CD14-positive monocyte (primary cell): ENCODE measurements at regions not wholly inside any gene's neighbourhood (a gene's known extent, or its start where the extent isn't known, plus 50 kb on each side); places are given as distances from the start of the nearest gene placed in this dataset.
"Not testable (repeated sequence)": the region's sequence is repeated elsewhere in the genome, so short reads cannot be mapped to it uniquely, and the experiment has no call there.

Experiments used
- DNase-seq, 3 donors: peaks; one replicate each; pipeline ENCODE4 v3.0.0-alpha.2; 2011 to 2022
- H2AFZ ChIP-seq: 2 replicates; pipeline ENCODE4 v1.6.0; 2012; ENCODE audit warnings: mild to moderate bottlenecking, low read depth, low read length, inconsistent platforms; ENCODE audit not compliant: insufficient read depth, poor library complexity, severe bottlenecking
- H3K27ac ChIP-seq, 2 donors: 1 replicate in 1 of 2; 2 replicates in 1 of 2; pipeline ENCODE4 v1.5.1; 2012 to 2013; ENCODE audit warnings: low read length in 2 of 2, control low read depth in 1 of 2, inconsistent platforms in 1 of 2, low read depth in 1 of 2, mild to moderate bottlenecking in 1 of 2
- H3K27me3 ChIP-seq, 2 donors: one replicate each; pipeline versions ENCODE4 v1.6.0 to v1.6.1; 2011 to 2013; ENCODE audit warnings: low read length in 2 of 2; ENCODE audit not compliant: control insufficient read depth in 2 of 2, insufficient read depth in 2 of 2
- H3K36me3 ChIP-seq, 2 donors: replicated peaks in 1 of 2; 1 replicate in 1 of 2; 2 replicates in 1 of 2; pipeline versions ENCODE4 v1.5.1 to v1.6.1; 2012 to 2013; ENCODE audit warnings: low read length in 2 of 2, control low read depth in 1 of 2, inconsistent platforms in 1 of 2, mild to moderate bottlenecking in 1 of 2; ENCODE audit not compliant: insufficient read depth in 2 of 2, control insufficient read depth in 1 of 2
- H3K4me1 ChIP-seq, 2 donors: 1 replicate in 1 of 2; 2 replicates in 1 of 2; pipeline versions ENCODE4 v1.5.1 to v1.6.1; 2012 to 2013; ENCODE audit warnings: low read length in 2 of 2, control low read depth in 1 of 2, inconsistent platforms in 1 of 2, mild to moderate bottlenecking in 1 of 2, moderate library complexity in 1 of 2; ENCODE audit not compliant: insufficient read depth in 2 of 2, control insufficient read depth in 1 of 2
- H3K4me2 ChIP-seq: replicated peaks from 2 replicates; pipeline ENCODE3; 2012; ENCODE audit warnings: low read length, moderate library complexity, mild to moderate bottlenecking; ENCODE audit not compliant: poor library complexity, severe bottlenecking; ENCODE audit errors: extremely low read depth
- H3K4me3 ChIP-seq, 3 experiments: fragments of 200-600 bp in 1 of 3; sonication (generic) in 1 of 3; replicated peaks in 1 of 3; 1 replicate in 2 of 3; 2 replicates in 1 of 3; pipeline ENCODE4 v1.5.1; 2011 to 2013; ENCODE audit warnings: low read length in 3 of 3, mild to moderate bottlenecking in 3 of 3, control low read depth in 2 of 3, low read depth in 2 of 3, inconsistent platforms in 1 of 3, moderate library complexity in 1 of 3
- H3K79me2 ChIP-seq: 2 replicates; pipeline ENCODE4 v1.6.0; 2012; ENCODE audit warnings: mild to moderate bottlenecking, control low read depth, inconsistent platforms, low read length, moderate library complexity; ENCODE audit not compliant: insufficient read depth
- H3K9ac ChIP-seq: 2 replicates; pipeline ENCODE4 v1.6.0; 2017; ENCODE audit warnings: low read length, mild to moderate bottlenecking; ENCODE audit not compliant: insufficient read depth, poor library complexity, severe bottlenecking
- H3K9me3 ChIP-seq, 2 donors: replicated peaks in 1 of 2; 1 replicate in 1 of 2; 2 replicates in 1 of 2; pipeline versions ENCODE4 v1.5.1 to v1.6.1; 2012 to 2013; ENCODE audit warnings: low read length in 2 of 2, control low read depth in 1 of 2; ENCODE audit not compliant: control insufficient read depth in 1 of 2, insufficient read depth in 1 of 2
- H4K20me1 ChIP-seq: 2 replicates; pipeline ENCODE4 v1.6.0; 2012; ENCODE audit warnings: mild to moderate bottlenecking, low read length, control low read depth, moderate library complexity; ENCODE audit not compliant: insufficient read depth
- H3K27ac Mint-ChIP-seq, 7 donors: one replicate each; pipeline ENCODE4 v1.8.0; 2020; ENCODE audit warnings: mild to moderate bottlenecking in 7 of 7, mixed read lengths in 7 of 7, moderate library complexity in 6 of 7, inconsistent platforms in 2 of 7
- H3K27me3 Mint-ChIP-seq, 3 donors: one replicate each; pipeline ENCODE4 v1.8.0; 2021 to 2022; ENCODE audit warnings: low read depth in 3 of 3, mild to moderate bottlenecking in 3 of 3, mixed read lengths in 3 of 3, moderate library complexity in 3 of 3, inconsistent platforms in 1 of 3
- H3K36me3 Mint-ChIP-seq, 2 donors: one replicate each; pipeline ENCODE4 v1.8.0; 2020; ENCODE audit warnings: mixed read lengths in 2 of 2, inconsistent platforms in 1 of 2, mild to moderate bottlenecking in 1 of 2
- H3K4me1 Mint-ChIP-seq: one replicate; pipeline ENCODE4 v1.8.0; 2020; ENCODE audit warnings: mild to moderate bottlenecking, mixed read lengths
- H3K4me3 Mint-ChIP-seq, 2 donors: one replicate each; pipeline ENCODE4 v1.8.0; 2020; ENCODE audit warnings: mild to moderate bottlenecking in 2 of 2, mixed read lengths in 2 of 2, moderate library complexity in 1 of 2
- H3K9me3 Mint-ChIP-seq, 7 donors: one replicate each; pipeline ENCODE4 v1.8.0; 2020 to 2022; ENCODE audit warnings: mixed read lengths in 7 of 7, mild to moderate bottlenecking in 6 of 7, moderate library complexity in 6 of 7, inconsistent platforms in 2 of 7
- CTCF ChIP-seq: fragments of 200-600 bp; IDR thresholded peaks from one replicate; pipeline ENCODE4 v1.8.0; 2022; ENCODE audit warnings: antibody characterized with exemption, mild to moderate bottlenecking
- WGBS: methylation state at CpG from one replicate; pipeline ENCODE4 v1.1.5; 2013; ENCODE audit warnings: missing lambda C conversion rate; ENCODE audit not compliant: insufficient coverage; 5-methylcytosine and 5-hydroxymethylcytosine counted together
- intact Hi-C, 2 donors: fragments of 100-400 bp; cut with micrococcal nuclease; formaldehyde crosslinking; loops; one replicate each; pipeline versions ENCODE4 v1.15.0 to v1.15.1; 2023

- no peak overlapping the region for H3K27ac ChIP-seq
- no peaks in the 10 kb centered on the region for H3K27me3 ChIP-seq
- no peaks in the 10 kb centered on the region for H3K36me3 ChIP-seq
- no peaks in the 10 kb centered on the region for H3K4me1 Mint-ChIP-seq
- no CpG with 5 or more reads among the region's 1 CpG for WGBS
- H3K27me3 Mint-ChIP-seq: peaks cover 0 to 4% (median 2%) of the 10 kb centered on the region in 3 donors
- H3K27ac Mint-ChIP-seq: no peak overlapping the region
- H3K4me1 ChIP-seq: no peaks in the 10 kb centered on the region
- H2AFZ ChIP-seq: no peak overlapping the region
- peaks cover 9 to 22% of the 10 kb centered on the region in 2 donors for H3K9me3 ChIP-seq
- no peaks in the 10 kb centered on the region for H3K79me2 ChIP-seq
- TF ChIP-seq CTCF: no peak
- H3K4me2 ChIP-seq: no peak overlapping the region
- H3K4me3 ChIP-seq: no peak overlapping the region
- H3K9ac ChIP-seq: no peak overlapping the region
- intact Hi-C loops: no loop called here
- H3K4me3 Mint-ChIP-seq: no peak overlapping the region
- peaks cover 7 to 27% (median 19%) of the 10 kb centered on the region in 7 donors for H3K9me3 Mint-ChIP-seq
- no peak for DNase-seq
- H3K36me3 Mint-ChIP-seq: no peaks in the 10 kb centered on the region
- no peaks in the 10 kb centered on the region for H4K20me1 ChIP-seq
Observed at GRCh38 chr7:91750091-91750490, 130.4 kb downstream of the MTERF1 start.

- Histone ChIP-seq H3K27ac (no peak overlapping the region), H3K9ac (no peak overlapping the region), H3K4me3 (no peak overlapping the region), H3K9me3 (peaks cover 9 to 18% of the 10 kb centered on the region in 2 donors), H4K20me1 (no peaks in the 10 kb centered on the region), H3K4me2 (no peak overlapping the region), H3K36me3 (no peaks in the 10 kb centered on the region), H3K4me1 (no peaks in the 10 kb centered on the region), H3K27me3 (no peaks in the 10 kb centered on the region), H2AFZ (no peak overlapping the region), H3K79me2 (no peaks in the 10 kb centered on the region)
- intact Hi-C loops: no loop called here
- H3K27ac Mint-ChIP-seq: no peak overlapping the region
- peaks cover 7 to 24% (median 13%) of the 10 kb centered on the region in 7 donors for H3K9me3 Mint-ChIP-seq
- no peak overlapping the region for H3K4me3 Mint-ChIP-seq
- TF ChIP-seq CTCF: no peak
- H3K4me1 Mint-ChIP-seq: no peaks in the 10 kb centered on the region
- H3K36me3 Mint-ChIP-seq: no peaks in the 10 kb centered on the region
- no peak for DNase-seq
- WGBS: 100% methylated on average over 1 of the region's 1 CpG
- peaks cover 0 to 4% (median 0%) of the 10 kb centered on the region in 3 donors for H3K27me3 Mint-ChIP-seq
Observed at GRCh38 chr7:91752102-91752501, 128.4 kb downstream of the MTERF1 start.

- H3K27me3 ChIP-seq, H3K79me2 ChIP-seq, H3K27me3 Mint-ChIP-seq, H3K27ac Mint-ChIP-seq, H3K4me1 Mint-ChIP-seq, H3K36me3 Mint-ChIP-seq, H3K9ac ChIP-seq, H3K36me3 ChIP-seq, H3K4me1 ChIP-seq, H2AFZ ChIP-seq, DNase-seq, H3K4me2 ChIP-seq, H3K4me3 Mint-ChIP-seq, H3K4me3 ChIP-seq, intact Hi-C loops, H4K20me1 ChIP-seq, H3K27ac ChIP-seq: not testable (repeated sequence)
- H3K9me3 Mint-ChIP-seq: peaks cover 0 to 26% (median 5%) of the 10 kb centered on the region in 7 donors
- WGBS: 100% methylated on average over 1 of the region's 1 CpG
- peaks cover 0 to 18% of the 10 kb centered on the region in 2 donors for H3K9me3 ChIP-seq
Observed at GRCh38 chr7:91754280-91754679, 126.2 kb downstream of the MTERF1 start.
